ENCODE measurements at regions not wholly inside any gene's neighbourhood (a gene's known extent, or its start where the extent isn't known, plus 50 kb on each side); places are given as distances from the start of the nearest gene placed in this dataset.

DNA sequence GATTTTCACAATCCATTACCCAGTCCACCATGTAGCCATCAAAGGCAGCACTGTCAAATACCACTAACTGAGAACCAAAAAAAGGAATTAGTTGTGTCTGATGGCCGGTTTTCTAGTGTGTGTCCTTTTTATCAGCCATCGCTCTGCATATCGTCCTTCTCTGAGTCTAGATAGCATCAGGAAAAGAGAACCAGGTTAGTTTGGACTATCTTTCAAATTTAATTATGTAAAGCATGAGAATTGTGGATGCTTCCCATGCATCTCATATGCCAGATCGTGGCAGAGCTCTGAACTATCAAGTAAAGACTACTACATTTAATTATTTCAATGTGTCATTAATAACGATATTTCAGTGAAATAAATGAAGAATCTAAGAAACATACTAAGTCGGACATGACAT, 691.9 kb downstream of the FAM181B start:
- TF ChIP-seq YY1 (IDR thresholded peaks at IDR 0.05; ENCODE audit: insufficient read depth, insufficient read length) (no peak), SUZ12 (IDR thresholded peaks at IDR 0.05; ENCODE audit: extremely low read depth, insufficient read depth, insufficient read length) (no peak), ZNF274 (IDR thresholded peaks at IDR 0.05; ENCODE audit: low read depth, low read length) (no peak)
